LHCN-M2 (cell line): ENCODE measurements at regions not wholly inside any gene's neighbourhood (a gene's known extent, or its start where the extent isn't known, plus 50 kb on each side); places are given as distances from the start of the nearest gene placed in this dataset.

ENCODE experiments used
- DNase-seq: peaks from one replicate; pipeline ENCODE4 v3.0.0-alpha.2; 2012; ENCODE audit warnings: low read depth

- no peak for DNase-seq
These were observed 399.2 kb upstream of the MKI67 start for GRCh38 chr10:128525444-128525843.

DNA sequence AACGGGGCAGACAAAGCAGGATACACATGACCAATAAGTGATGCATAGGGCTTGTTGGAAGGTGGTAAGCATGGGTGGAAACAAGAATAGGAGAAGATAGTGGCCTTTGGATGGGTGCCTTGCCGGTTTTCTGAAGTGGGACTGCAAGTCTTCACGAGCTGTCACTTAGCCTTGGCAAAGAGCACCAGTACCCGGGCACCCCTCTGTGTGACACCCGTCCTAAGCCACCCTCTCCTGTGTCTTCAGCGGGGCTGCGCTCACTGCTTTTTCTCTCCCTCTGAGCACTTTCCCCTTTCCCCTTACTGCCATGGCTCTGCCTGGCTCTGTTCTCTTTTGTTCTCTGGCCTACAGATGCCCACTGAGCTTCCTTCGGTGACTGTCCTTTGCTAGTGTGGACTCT lies 399.7 kb upstream of the MKI67 start:
- no peak for DNase-seq

DNA sequence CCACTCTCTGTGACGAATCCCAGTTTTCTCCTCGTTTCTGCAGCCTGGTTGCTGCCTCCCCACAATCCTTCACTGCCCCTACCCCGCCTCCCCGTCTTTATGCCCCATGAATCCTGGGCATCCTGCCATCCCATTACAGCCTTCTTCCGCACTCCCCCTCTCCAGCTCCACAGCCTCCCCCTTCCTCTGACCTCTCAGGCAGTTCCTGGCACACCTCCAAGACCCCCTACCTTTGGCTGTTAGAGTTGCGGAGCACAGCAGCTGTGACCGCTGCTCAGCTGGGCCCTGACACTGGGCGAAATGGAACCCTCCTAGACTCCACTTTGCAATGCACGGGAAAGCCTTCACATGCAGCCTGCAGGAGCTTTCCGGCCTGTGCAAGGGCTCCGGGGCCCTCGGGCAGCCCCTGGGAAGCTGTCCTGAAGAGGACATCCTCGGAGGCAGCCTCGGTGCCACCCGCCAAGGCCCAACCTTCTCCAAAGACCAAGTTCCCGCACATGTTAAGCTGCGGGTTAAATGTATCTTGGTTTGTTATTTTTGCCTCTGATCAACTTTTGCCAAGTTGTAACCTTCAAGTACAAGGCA lies 400.7 kb upstream of the MKI67 start:
- no peak for DNase-seq

DNA sequence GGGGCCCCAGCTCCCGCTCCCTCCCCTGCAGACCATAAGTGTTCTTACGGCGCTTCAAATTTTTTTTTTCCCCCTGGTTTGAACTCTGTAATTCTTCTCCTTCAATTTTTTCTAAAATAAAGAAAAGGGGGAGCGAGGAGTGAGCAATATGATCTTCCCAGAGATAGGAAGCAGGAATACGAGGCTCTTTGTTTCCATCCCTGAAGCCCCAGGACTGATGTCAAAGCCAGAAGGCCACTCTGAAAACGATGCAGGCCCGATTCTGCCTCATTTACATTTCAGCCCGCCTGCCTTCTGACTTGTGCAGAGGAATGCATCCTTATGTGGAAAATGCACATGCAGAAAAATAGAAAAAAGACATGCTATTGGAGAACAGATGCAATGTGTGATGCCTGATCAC lies 401.5 kb upstream of the MKI67 start:
- DNase-seq, result no peak

- DNase-seq, result no peak
These were observed 401.9 kb upstream of the MKI67 start for GRCh38 chr10:128528167-128528566.

GRCh38 chr10:128528781-128529180 lies 402.6 kb upstream of the MKI67 start:
- DNase-seq, result no peak

DNA sequence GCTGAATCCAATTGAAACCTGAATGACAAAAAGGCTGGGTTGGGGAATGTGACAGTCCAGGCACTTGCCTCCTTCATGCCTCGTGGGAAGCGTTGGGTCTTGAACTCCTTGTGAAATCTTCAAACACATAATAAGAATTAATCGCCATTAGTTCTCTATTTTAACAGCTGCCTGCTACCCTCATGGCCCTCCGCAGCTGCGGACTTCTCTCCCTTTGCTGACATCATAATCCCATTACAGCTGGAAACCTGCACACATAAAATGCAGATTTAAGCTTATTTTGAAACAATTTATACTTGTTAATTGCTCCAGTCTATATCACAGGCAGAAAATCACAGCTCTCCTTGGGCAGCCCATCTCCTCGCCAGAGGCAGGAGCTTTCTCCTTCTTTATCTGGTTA lies 403.0 kb upstream of the MKI67 start:
- no peak for DNase-seq

DNA sequence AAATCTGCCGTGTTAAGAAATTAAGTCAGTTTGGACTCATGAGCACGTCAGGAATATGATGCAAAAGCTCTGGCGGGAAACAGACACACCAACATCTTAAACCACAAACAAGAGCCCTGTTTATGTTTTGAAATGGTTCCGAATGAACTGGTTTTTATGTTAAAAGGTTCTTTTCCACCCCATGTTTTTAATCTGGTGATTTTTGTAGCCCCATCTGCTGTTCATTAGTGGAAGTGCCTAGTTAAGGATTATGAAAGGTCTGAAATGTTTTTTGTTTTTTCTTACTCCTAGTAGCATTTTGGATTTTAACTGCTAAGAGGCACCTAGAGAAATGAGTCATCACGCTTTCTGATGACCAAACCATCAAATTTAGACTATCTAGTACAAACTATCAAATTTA lies 404.1 kb upstream of the MKI67 start:
- no peak for DNase-seq

DNA sequence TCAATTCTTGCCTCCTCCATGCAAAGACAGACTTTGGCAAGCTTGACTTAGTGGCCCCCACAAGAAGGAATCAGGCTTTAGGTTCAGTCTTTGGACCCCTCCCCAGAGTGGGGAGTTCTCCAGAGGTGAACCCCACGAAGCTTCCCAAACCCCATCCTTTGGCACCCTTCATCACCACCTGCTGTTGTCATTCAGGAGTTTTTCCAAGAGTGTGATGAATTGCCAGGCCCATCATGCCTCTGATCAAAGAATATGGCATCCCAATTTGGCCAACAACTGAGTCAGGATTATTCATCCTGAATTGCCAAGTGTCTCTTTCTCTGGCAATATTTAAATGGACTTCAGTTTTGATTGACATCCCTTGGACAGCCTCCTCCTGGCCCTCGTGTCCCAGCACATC lies 404.7 kb upstream of the MKI67 start:
- no peak for DNase-seq

- DNase-seq, result no peak
These were observed 408.5 kb upstream of the MKI67 start for GRCh38 chr10:128534686-128535085.

DNA sequence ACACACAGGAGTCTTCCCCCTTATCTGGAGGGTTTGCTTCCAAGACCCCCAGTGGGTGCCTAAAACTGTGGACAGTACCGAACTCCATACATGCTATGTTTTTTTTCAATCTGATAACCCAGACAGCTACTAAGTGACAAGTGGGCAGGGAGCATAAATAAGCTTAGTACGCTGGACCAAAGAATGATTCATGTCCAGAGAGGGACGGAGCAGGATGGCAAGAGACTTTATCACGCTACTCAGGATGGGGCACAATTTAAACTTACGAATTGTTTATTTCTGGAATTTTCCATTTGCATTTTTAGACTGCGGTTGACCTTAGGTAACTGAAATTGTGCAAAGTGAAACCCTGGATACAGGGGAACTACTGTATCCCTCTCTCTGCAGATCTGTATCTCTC lies 410.0 kb upstream of the MKI67 start:
- no peak for DNase-seq

- no peak for DNase-seq
These were observed 411.7 kb upstream of the MKI67 start for GRCh38 chr10:128537834-128538330.

DNA sequence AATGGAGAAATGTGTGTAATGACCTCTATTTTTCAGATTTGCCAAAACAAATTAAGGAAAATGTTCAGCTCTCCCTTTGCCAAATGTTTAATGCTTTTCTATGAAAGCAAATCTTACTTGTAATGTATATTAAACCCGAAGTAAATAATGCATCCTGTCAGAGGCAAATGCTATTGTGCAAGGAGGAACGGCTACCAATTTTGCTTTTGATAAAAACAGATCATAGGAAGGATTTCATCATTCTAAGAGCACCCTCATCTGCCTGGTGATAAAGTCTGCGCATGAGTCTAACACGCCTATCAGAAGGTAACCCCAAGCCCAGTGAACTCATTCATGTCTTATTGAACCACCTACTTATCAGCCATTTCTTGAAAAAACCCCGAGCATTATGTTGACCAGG lies 412.4 kb upstream of the MKI67 start:
- DNase-seq, result no peak

GRCh38 chr10:128539510-128540127 lies 413.4 kb upstream of the MKI67 start:
- no peak for DNase-seq

DNA sequence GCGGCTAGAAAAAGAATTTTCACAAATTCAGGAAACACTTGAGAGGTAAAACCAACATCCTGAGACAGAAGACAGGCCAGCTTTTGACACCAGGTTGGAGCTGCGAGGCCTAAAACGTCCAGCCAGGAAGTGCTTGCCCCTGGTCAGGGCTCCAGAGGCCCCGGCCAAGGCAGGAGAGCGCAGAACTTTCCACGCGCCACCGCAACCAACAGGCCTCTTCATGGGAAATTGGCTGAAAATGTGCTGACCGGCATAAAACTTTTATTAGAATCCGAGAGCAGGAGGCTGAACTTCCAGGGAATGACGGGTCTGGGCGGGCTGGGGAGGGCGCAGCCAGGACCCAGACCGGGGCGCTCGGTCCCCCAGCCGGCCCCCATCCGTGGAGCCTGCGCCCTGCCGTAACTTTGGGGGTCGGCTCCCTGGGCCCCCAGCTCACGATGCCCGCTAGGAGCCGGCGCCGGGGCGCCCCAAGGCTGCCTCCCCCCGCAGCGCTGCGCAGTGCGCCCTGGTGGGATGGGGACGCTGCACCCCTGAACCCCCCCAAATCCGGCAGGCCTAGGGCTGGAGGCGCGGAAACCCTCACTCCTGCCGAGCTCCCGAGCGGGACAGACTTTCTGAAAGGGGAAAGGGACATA lies 414.0 kb upstream of the MKI67 start:
- DNase-seq, result no peak

- no peak for DNase-seq
These were observed 414.8 kb upstream of the MKI67 start for GRCh38 chr10:128540781-128541761.

GRCh38 chr10:128541926-128542475 lies 415.8 kb upstream of the MKI67 start:
- DNase-seq, result no peak

GRCh38 chr10:128542659-128543058 lies 416.4 kb upstream of the MKI67 start:
- DNase-seq, result no peak

DNA sequence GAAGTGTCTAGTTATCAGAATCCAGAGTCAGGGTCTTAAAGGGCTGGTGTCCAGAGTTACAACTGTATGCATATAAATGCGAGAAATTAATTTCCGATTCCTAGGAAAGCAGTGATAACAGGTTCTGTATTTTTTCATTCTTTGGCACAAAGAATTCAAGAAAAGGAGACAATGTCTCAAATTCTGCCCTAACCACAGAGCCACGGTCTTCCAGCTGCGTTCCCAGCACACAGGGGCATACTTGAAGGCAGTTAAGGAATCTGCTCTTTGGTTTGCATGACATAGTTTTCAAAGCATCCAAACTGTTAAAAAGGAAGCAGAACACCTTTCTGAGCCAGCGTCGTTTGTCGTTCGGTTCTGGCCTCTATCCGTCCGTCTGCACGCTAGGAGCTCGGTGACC lies 416.9 kb upstream of the MKI67 start:
- DNase-seq, result no peak

DNA sequence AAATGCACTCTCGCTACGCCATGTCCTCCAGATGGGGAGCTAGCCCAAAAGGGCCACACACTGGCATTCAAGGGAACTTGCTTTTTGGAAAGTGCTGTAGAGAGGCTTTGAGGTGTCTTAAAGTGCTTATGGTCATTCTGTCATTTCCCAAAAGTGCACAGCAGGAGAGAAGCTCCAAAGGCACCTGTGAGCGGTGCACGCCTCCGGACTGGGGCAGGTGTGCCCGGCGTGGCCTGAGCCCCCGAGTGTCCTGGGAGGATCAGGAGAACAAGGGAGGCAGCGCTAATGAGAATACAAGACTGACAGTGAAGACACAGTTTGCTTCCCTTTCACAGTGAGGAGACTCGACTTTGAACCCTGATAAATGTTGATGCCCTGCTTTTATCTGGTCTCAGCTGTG lies 419.0 kb upstream of the MKI67 start:
- no peak for DNase-seq

GRCh38 chr10:128546651-128547165 lies 420.5 kb upstream of the MKI67 start:
- no peak for DNase-seq
